IMR-90 (cell line): ENCODE measurements at regions not wholly inside any gene's neighbourhood (a gene's known extent, or its start where the extent isn't known, plus 50 kb on each side); places are given as distances from the start of the nearest gene placed in this dataset.

Experiments used
- ATAC-seq: fragments of 200-7000 bp; cut with Tn5 transposase; 2 replicates; pipeline ENCODE4 v1.9.1; 2020; ENCODE audit warnings: low read depth, mild to moderate bottlenecking, moderate library complexity
- BruUV-seq: library from RNA; stranded (reverse); fragments of 400-500 nt; replicated peaks from 2 replicates; lab custom pipeline; 2021; lab: Mats Ljungman, UMichigan
- CTCF ChIA-PET: fragments of 300-600 bp; formaldehyde crosslinking; extraction: SDS; loops from one replicate; lab custom pipeline; 2021; ENCODE audit warnings: antibody characterized with exemption; lab: Yijun Ruan, JAX
- POLR2A ChIA-PET: fragments of 300-600 bp; sonication (Branson Sonifier 250); formaldehyde crosslinking; loops from one replicate; lab custom pipeline; 2022; ENCODE audit warnings: antibody characterized with exemption; ENCODE audit not compliant: unreplicated experiment; lab: Charles Lee
- DNase-seq: peaks from one replicate; pipeline ENCODE4 v3.0.0; 2013
- H2AFZ ChIP-seq: replicated peaks from 2 replicates; pipeline ENCODE3; 2013; ENCODE audit warnings: low read length, mild to moderate bottlenecking; ENCODE audit not compliant: poor library complexity
- H2AK5ac ChIP-seq: 2 replicates; pipeline ENCODE4 v1.6.1; 2013; ENCODE audit warnings: low read depth, low read length, inconsistent platforms
- H2AK9ac ChIP-seq: replicated peaks from 2 replicates; pipeline ENCODE3; 2013; ENCODE audit warnings: mild to moderate bottlenecking, low read depth, low read length, moderate library complexity; ENCODE audit not compliant: poor library complexity
- H2BK120ac ChIP-seq: 2 replicates; pipeline ENCODE4 v1.6.1; 2013; ENCODE audit warnings: low read depth, low read length, inconsistent platforms
- H2BK15ac ChIP-seq: 3 replicates; pipeline ENCODE4 v1.6.1; 2013; ENCODE audit warnings: low read depth, low read length, inconsistent platforms
- H2BK20ac ChIP-seq: 2 replicates; pipeline ENCODE4 v1.6.1; 2013; ENCODE audit warnings: low read depth, mild to moderate bottlenecking, inconsistent platforms, low read length, moderate library complexity
- H2BK5ac ChIP-seq: 2 replicates; pipeline ENCODE4 v1.6.1; 2013; ENCODE audit warnings: mild to moderate bottlenecking, low read depth, low read length, inconsistent platforms; ENCODE audit not compliant: poor library complexity, severe bottlenecking
- H3K14ac ChIP-seq: replicated peaks from 2 replicates; pipeline ENCODE4 v1.6.1; 2013; ENCODE audit warnings: low read depth, low read length, inconsistent platforms
- H3K18ac ChIP-seq: 2 replicates; pipeline ENCODE4 v1.6.1; 2013; ENCODE audit warnings: low read depth, low read length, control low read depth
- H3K23ac ChIP-seq: 2 replicates; pipeline ENCODE4 v1.6.1; 2013; ENCODE audit warnings: low read depth, low read length, inconsistent platforms
- H3K27ac ChIP-seq: 2 replicates; pipeline ENCODE4 v1.5.1; 2013; ENCODE audit warnings: mild to moderate bottlenecking, control low read depth, low read length; ENCODE audit not compliant: insufficient read depth
- H3K27me3 ChIP-seq: 2 replicates; pipeline ENCODE4 v1.6.1; 2013; ENCODE audit warnings: low read length; ENCODE audit not compliant: control insufficient read depth, insufficient read depth
- H3K36me3 ChIP-seq: 2 replicates; pipeline ENCODE4 v1.6.1; 2013; ENCODE audit warnings: low read length, mixed read lengths; ENCODE audit not compliant: control insufficient read depth, insufficient read depth
- H3K4ac ChIP-seq: 2 replicates; pipeline ENCODE4 v1.6.1; 2013; ENCODE audit warnings: low read depth, low read length, inconsistent platforms
- H3K4me1 ChIP-seq: 2 replicates; pipeline ENCODE4 v1.6.1; 2013; ENCODE audit warnings: low read length, mixed read lengths; ENCODE audit not compliant: control insufficient read depth, insufficient read depth
- H3K4me2 ChIP-seq: 2 replicates; pipeline ENCODE4 v1.6.1; 2013; ENCODE audit warnings: low read depth, mild to moderate bottlenecking, control low read depth, low read length, moderate library complexity
- H3K4me3 ChIP-seq: 2 replicates; pipeline ENCODE4 v1.5.1; 2013; ENCODE audit warnings: low read depth, mild to moderate bottlenecking, control low read depth, low read length, moderate library complexity; ENCODE audit not compliant: insufficient read depth
- H3K56ac ChIP-seq: 2 replicates; pipeline ENCODE4 v1.6.1; 2013; ENCODE audit warnings: low read length, inconsistent platforms; ENCODE audit not compliant: insufficient read depth; ENCODE audit errors: extremely low read depth
- H3K79me1 ChIP-seq, 2 experiments: 2 replicates each; pipeline ENCODE4 v1.6.1; 2013; ENCODE audit warnings: low read length in 2 of 2, inconsistent platforms in 1 of 2, low read depth in 1 of 2
- H3K9ac ChIP-seq: 2 replicates; pipeline ENCODE4 v1.6.1; 2013; ENCODE audit warnings: low read depth, low read length, control low read depth
- H3K9me1 ChIP-seq: 2 replicates; pipeline ENCODE4 v1.6.1; 2013; ENCODE audit warnings: low read length, inconsistent platforms; ENCODE audit not compliant: insufficient read depth
- H3K9me3 ChIP-seq: 2 replicates; pipeline ENCODE4 v1.6.1; 2013; ENCODE audit warnings: low read length; ENCODE audit not compliant: control insufficient read depth, insufficient read depth
- H4K20me1 ChIP-seq: 2 replicates; pipeline ENCODE4 v1.6.1; 2013; ENCODE audit warnings: low read length, inconsistent platforms; ENCODE audit not compliant: insufficient read depth
- H4K5ac ChIP-seq: 2 replicates; pipeline ENCODE4 v1.6.1; 2013; ENCODE audit warnings: mild to moderate bottlenecking, low read depth, low read length, control low read depth
- H4K8ac ChIP-seq, 2 experiments: 2 replicates each; pipeline ENCODE4 v1.6.1; 2013; ENCODE audit warnings: low read depth in 2 of 2, low read length in 2 of 2, control low read depth in 1 of 2, inconsistent platforms in 1 of 2
- H4K91ac ChIP-seq: 2 replicates; pipeline ENCODE4 v1.6.1; 2013; ENCODE audit warnings: low read depth, low read length, inconsistent platforms; ENCODE audit not compliant: insufficient read depth
- BHLHE40 ChIP-seq: fragments of 150-350 bp; IDR thresholded peaks from 2 replicates; pipeline ENCODE4 v1.6.1; 2016; ENCODE audit warnings: mild to moderate bottlenecking, low read depth, low read length
- CEBPB ChIP-seq: IDR thresholded peaks from 2 replicates; pipeline ENCODE4 v1.6.1; 2012; ENCODE audit warnings: low read depth, low read length, improper control_type of control experiment
- CHD1 ChIP-seq: IDR thresholded peaks from 2 replicates; pipeline ENCODE4 v1.6.1; 2012; ENCODE audit warnings: low read depth, low read length, improper control_type of control experiment
- CTCF ChIP-seq: conservative IDR thresholded peaks from 2 replicates; pipeline ENCODE4 v1.5.1; 2012; ENCODE audit warnings: mild to moderate bottlenecking, low read depth, low read length, improper control_type of control experiment
- ELK1 ChIP-seq: fragments of 150-350 bp; IDR thresholded peaks from 2 replicates; pipeline ENCODE4 v1.6.1; 2016; ENCODE audit warnings: low read depth, mild to moderate bottlenecking, low read length, moderate library complexity, borderline replicate concordance
- FOS ChIP-seq: fragments of 150-350 bp; IDR thresholded peaks from 2 replicates; pipeline ENCODE4 v1.6.1; 2016; ENCODE audit warnings: low read depth, low read length
- MAFK ChIP-seq: IDR thresholded peaks from 2 replicates; pipeline ENCODE4 v1.6.1; 2012; ENCODE audit warnings: low read depth, low read length, improper control_type of control experiment
- MAZ ChIP-seq: IDR thresholded peaks from 2 replicates; pipeline ENCODE4 v1.6.1; 2012; ENCODE audit warnings: low read depth, mild to moderate bottlenecking, low read length, improper control_type of control experiment, moderate library complexity, borderline replicate concordance
- MXI1 ChIP-seq: IDR thresholded peaks from 2 replicates; pipeline ENCODE4 v1.6.1; 2012; ENCODE audit warnings: low read depth, mild to moderate bottlenecking, low read length, moderate library complexity, borderline replicate concordance
- NFE2L2 ChIP-seq: fragments of 150-350 bp; IDR thresholded peaks from 2 replicates; pipeline ENCODE4 v1.6.1; 2016; ENCODE audit warnings: low read depth, mild to moderate bottlenecking, low read length
- POLR2A ChIP-seq: IDR thresholded peaks from 2 replicates; pipeline ENCODE4 v1.6.1; 2012; ENCODE audit warnings: mild to moderate bottlenecking, low read depth, low read length
- RAD21 ChIP-seq: IDR thresholded peaks from 2 replicates; pipeline ENCODE4 v1.6.1; 2012; ENCODE audit warnings: low read length, improper control_type of control experiment
- RCOR1 ChIP-seq: IDR thresholded peaks from 2 replicates; pipeline ENCODE4 v1.6.1; 2012; ENCODE audit warnings: mild to moderate bottlenecking, low read length, improper control_type of control experiment; ENCODE audit not compliant: insufficient replicate concordance
- RFX5 ChIP-seq: IDR thresholded peaks from 2 replicates; pipeline ENCODE4 v1.8.0; 2012; ENCODE audit warnings: low read depth, mild to moderate bottlenecking, low read length, moderate library complexity
- SMC3 ChIP-seq: fragments of 150-350 bp; IDR thresholded peaks from 2 replicates; pipeline ENCODE4 v1.6.1; 2016; ENCODE audit warnings: low read depth, mild to moderate bottlenecking, antibody characterized with exemption, low read length, moderate library complexity
- USF2 ChIP-seq: fragments of 150-350 bp; IDR thresholded peaks from 2 replicates; pipeline ENCODE4 v1.6.1; 2017; ENCODE audit warnings: mild to moderate bottlenecking, antibody characterized with exemption, low read length, low read depth
- WGBS, 2 experiments: methylation state at CpG; one replicate each; pipeline versions ENCODE4 v1.1.5 to v1.1.7; 2013; ENCODE audit warnings: missing lambda C conversion rate in 2 of 2; ENCODE audit not compliant: insufficient read length in 1 of 2; ENCODE audit errors: extremely low coverage in 2 of 2; 5-methylcytosine and 5-hydroxymethylcytosine counted together
- dilution Hi-C: fragments of 300-500 bp; cut with HindIII; formaldehyde crosslinking; loops from one replicate; pipeline ENCODE4 v1.14.3; 2018; ENCODE audit warnings: low sequenced_read_pairs; ENCODE audit not compliant: unreplicated experiment
- in situ Hi-C: fragments of 300-500 bp; cut with MboI; formaldehyde crosslinking; loops from 3 replicates; pipeline ENCODE4 v1.14.3; 2019; ENCODE audit warnings: low sequenced_read_pairs, inconsistent platforms, mixed read lengths
- intact Hi-C: fragments of 100-400 bp; cut with micrococcal nuclease; formaldehyde crosslinking; loops from 2 replicates; pipeline ENCODE4 v1.10.0; 2022

GRCh38 chr1:78722521-78722920 is 72.9 kb downstream of the IFI44 start:
- no peaks in the 10 kb centered on the region for H3K79me1 ChIP-seq
- no peak overlapping the region for H3K23ac ChIP-seq
- no peak overlapping the region for H2BK5ac ChIP-seq
- no peaks in the 10 kb centered on the region; the same call in 1 of the 2 replicates for H3K4me1 ChIP-seq
- H4K8ac ChIP-seq = no peak overlapping the region
- no peak overlapping the region for H2BK20ac ChIP-seq
- no peaks in the 10 kb centered on the region for H3K36me3 ChIP-seq
- WGBS, 2 experiments = no CpG with 5 or more reads among the region's 1 CpG
- H2BK15ac ChIP-seq = no peak overlapping the region
- H4K20me1 ChIP-seq = no peaks in the 10 kb centered on the region
- no peak overlapping the region for H2AK9ac ChIP-seq
- H3K27me3 ChIP-seq = no peaks in the 10 kb centered on the region
- ChIA-PET POLR2A (no interaction called here), CTCF (interaction anchor here (0.6 kb wide), 1 partner anchor 8 kb away, joined by 4 read pairs; no protein-coding TSS in a partner anchor)
- no peak overlapping the region for H3K18ac ChIP-seq
- no peak overlapping the region for H2BK120ac ChIP-seq
- H3K14ac ChIP-seq = no peak overlapping the region
- no peak overlapping the region for H4K91ac ChIP-seq
- H4K5ac ChIP-seq = no peak overlapping the region
- in situ Hi-C loops (no loop called here), dilution Hi-C loops (no loop called here), intact Hi-C loops (no loop called here)
- H3K9me1 ChIP-seq = no peaks in the 10 kb centered on the region
- no peak overlapping the region for H3K4ac ChIP-seq
- BruUV-seq = no TSS peak
- DNase-seq (no peak), ATAC-seq (no peak)
- H2AK5ac ChIP-seq = no peak overlapping the region
- no peak overlapping the region for H3K9ac ChIP-seq
- TF ChIP-seq ELK1 (no peak), RCOR1 (no peak), SMC3 (no peak), NFE2L2 (no peak), RFX5 (no peak), CTCF (no peak), RAD21 (no peak), POLR2A (no peak), MXI1 (no peak), MAFK (no peak), FOS (no peak), CHD1 (no peak), BHLHE40 (no peak), CEBPB (no peak), MAZ (no peak), USF2 (no peak)
- no peaks in the 10 kb centered on the region for H3K9me3 ChIP-seq
- H2AFZ ChIP-seq = no peak overlapping the region
- no peak overlapping the region for H3K4me2 ChIP-seq
- H3K56ac ChIP-seq = no peak overlapping the region
- H3K27ac ChIP-seq = no peak overlapping the region
- H3K4me3 ChIP-seq = no peak overlapping the region
